Neural cell (in vitro differentiated cells): ENCODE measurements at regions not wholly inside any gene's neighbourhood (a gene's known extent, or its start where the extent isn't known, plus 50 kb on each side); places are given as distances from the start of the nearest gene placed in this dataset.

ENCODE experiments used
- CTCF ChIP-seq: fragments of 450-650 bp; IDR thresholded peaks from 2 replicates; pipeline ENCODE4 v1.5.1; 2014; ENCODE audit warnings: antibody characterized with exemption, mild to moderate bottlenecking, moderate library complexity; ENCODE audit not compliant: poor library complexity, severe bottlenecking
- EZH2 ChIP-seq: fragments of 200-600, 300-800 bp; shearing (Covaris generic), sonication (generic); IDR thresholded peaks from 2 replicates; pipeline ENCODE4 v1.6.1; 2014; ENCODE audit warnings: antibody characterized with exemption, low read length, borderline replicate concordance, mild to moderate bottlenecking; ENCODE audit not compliant: insufficient read depth, poor library complexity, severe bottlenecking
- MXI1 ChIP-seq: fragments of 450-650 bp; conservative IDR thresholded peaks from 2 replicates; pipeline ENCODE4 v1.6.1; 2014; ENCODE audit warnings: antibody characterized with exemption, mild to moderate bottlenecking; ENCODE audit not compliant: poor library complexity, severe bottlenecking
- POLR2AphosphoS5 ChIP-seq: IDR thresholded peaks from 2 replicates; pipeline ENCODE4 v1.6.1; 2012
- RAD21 ChIP-seq: fragments of 450-650 bp; conservative IDR thresholded peaks from 2 replicates; pipeline ENCODE4 v1.6.1; 2014; ENCODE audit warnings: antibody characterized with exemption, mild to moderate bottlenecking, moderate library complexity
- REST ChIP-seq: IDR thresholded peaks from 2 replicates; pipeline ENCODE4 v1.6.1; 2012; ENCODE audit warnings: borderline replicate concordance
- SMC3 ChIP-seq: fragments of 450-650 bp; conservative IDR thresholded peaks from 2 replicates; pipeline ENCODE4 v1.6.1; 2014; ENCODE audit warnings: antibody characterized with exemption, mild to moderate bottlenecking, moderate library complexity; ENCODE audit not compliant: poor library complexity
- TAF1 ChIP-seq: IDR thresholded peaks from 2 replicates; pipeline ENCODE4 v1.6.1; 2012; ENCODE audit warnings: low read depth

- TF ChIP-seq RAD21: no peak
- TF ChIP-seq CTCF: no peak
- TF ChIP-seq POLR2AphosphoS5: no peak
- no peak for TF ChIP-seq EZH2
- TF ChIP-seq REST: no peak
- TF ChIP-seq TAF1: no peak
- TF ChIP-seq SMC3: no peak
- no peak for TF ChIP-seq MXI1
These were observed 465.3 kb downstream of the REEP3 start for GRCh38 chr10:63986536-63986935.
